ENCODE measurements at regions not wholly inside any gene's neighbourhood (a gene's known extent, or its start where the extent isn't known, plus 50 kb on each side); places are given as distances from the start of the nearest gene placed in this dataset.
A peak's percentile ranks its signal among the peaks of the same experiment; 100 is the strongest.
"Not testable (repeated sequence)": the region's sequence is repeated elsewhere in the genome, so short reads cannot be mapped to it uniquely, and the experiment has no call there.

- intact Hi-C loops (cut with micrococcal nuclease): no loop called here
- no peaks in the 10 kb centered on the region for H3K27me3 ChIP-seq (ENCODE audit: low read depth)
- TF ChIP-seq CTCF (IDR thresholded peaks at IDR 0.05; ENCODE audit: borderline replicate concordance): no peak
- H3K27ac ChIP-seq (replicated peaks): no peak overlapping the region
- H3K4me3 ChIP-seq: no peak overlapping the region
- H3K9me3 ChIP-seq (replicated peaks): peaks cover 11% of the 10 kb centered on the region
- H3K36me3 ChIP-seq: no peaks in the 10 kb centered on the region
- peaks cover 9% of the 10 kb centered on the region for H3K4me1 ChIP-seq
- no peak for DNase-seq
Measured at GRCh38 chr10:71912431-71912830, 51.8 kb upstream of the CHST3 start.

- Histone ChIP-seq H3K36me3 (no peaks in the 10 kb centered on the region), H3K9me3 (replicated peaks) (peaks cover 3% of the 10 kb centered on the region), H3K4me1 (peaks cover 9% of the 10 kb centered on the region), H3K27ac (replicated peaks) (no peak overlapping the region), H3K4me3 (no peak overlapping the region), H3K27me3 (ENCODE audit: low read depth) (no peaks in the 10 kb centered on the region)
- TF ChIP-seq CTCF (IDR thresholded peaks at IDR 0.05; ENCODE audit: borderline replicate concordance): no peak
- intact Hi-C loops (cut with micrococcal nuclease): no loop called here
- no peak for DNase-seq
Measured at GRCh38 chr10:71911296-71911953, 52.8 kb upstream of the CHST3 start.

GRCh38 chr10:71909399-71910083, 54.7 kb upstream of the CHST3 start:
- Histone ChIP-seq H3K27me3 (ENCODE audit: low read depth) (no peaks in the 10 kb centered on the region), H3K4me3 (no peak overlapping the region), H3K9me3 (replicated peaks) (peaks cover 3% of the 10 kb centered on the region), H3K27ac (replicated peaks) (no peak overlapping the region), H3K4me1 (peaks cover 9% of the 10 kb centered on the region), H3K36me3 (no peaks in the 10 kb centered on the region)
- TF ChIP-seq CTCF (IDR thresholded peaks at IDR 0.05; ENCODE audit: borderline replicate concordance): no peak
- no peak for DNase-seq
- intact Hi-C loops (cut with micrococcal nuclease): no loop called here

- DNase-seq: no peak
- intact Hi-C loops (cut with micrococcal nuclease): no loop called here
- H3K4me1 ChIP-seq: peaks cover 11% of the 10 kb centered on the region
- no peaks in the 10 kb centered on the region for H3K27me3 ChIP-seq (ENCODE audit: low read depth)
- TF ChIP-seq CTCF (IDR thresholded peaks at IDR 0.05; ENCODE audit: borderline replicate concordance): no peak
- peaks cover 3% of the 10 kb centered on the region for H3K9me3 ChIP-seq (replicated peaks)
- no peak overlapping the region for H3K27ac ChIP-seq (replicated peaks)
- no peak overlapping the region for H3K4me3 ChIP-seq
- H3K36me3 ChIP-seq: no peaks in the 10 kb centered on the region
Measured at GRCh38 chr10:71908998-71909397, 55.2 kb upstream of the CHST3 start.

- no peaks in the 10 kb centered on the region for H3K9me3 ChIP-seq (replicated peaks)
- no peak for TF ChIP-seq CTCF (IDR thresholded peaks at IDR 0.05; ENCODE audit: borderline replicate concordance)
- DNase-seq: no peak
- H3K27me3 ChIP-seq (ENCODE audit: low read depth): no peaks in the 10 kb centered on the region
- no peaks in the 10 kb centered on the region for H3K36me3 ChIP-seq
- intact Hi-C loops (cut with micrococcal nuclease): no loop called here
- H3K4me3 ChIP-seq: no peak overlapping the region
- H3K27ac ChIP-seq (replicated peaks): no peak overlapping the region
- H3K4me1 ChIP-seq: peaks cover 12% of the 10 kb centered on the region
Measured at GRCh38 chr10:71905164-71905563, 54.1 kb upstream of the PSAP start.

- H3K4me1 ChIP-seq: peaks cover 12% of the 10 kb centered on the region
- H3K27me3 ChIP-seq (ENCODE audit: low read depth); H3K4me3 ChIP-seq; intact Hi-C loops (cut with micrococcal nuclease); H3K36me3 ChIP-seq; DNase-seq; H3K9me3 ChIP-seq (replicated peaks): not testable (repeated sequence)
- H3K27ac ChIP-seq (replicated peaks): peak overlapping the region; percentile 42
Measured at GRCh38 chr10:71903636-71904250, 52.7 kb upstream of the PSAP start.
